Motor neuron (in vitro differentiated cells): ENCODE measurements at regions not wholly inside any gene's neighbourhood (a gene's known extent, or its start where the extent isn't known, plus 50 kb on each side); places are given as distances from the start of the nearest gene placed in this dataset.

Experiments used
- ATAC-seq, 8 experiments: fragments of 200-7000 bp; cut with Tn5 transposase; replicated peaks in 6 of 8; 2 replicates each; pipeline ENCODE4 v1.8.0; 2021; ENCODE audit warnings: mild to moderate bottlenecking in 8 of 8, moderate library complexity in 8 of 8
- H3K27ac ChIP-seq, 2 donors: fragments of 250-450 bp; sonication (Bioruptor Pico); 2 replicates each; pipeline ENCODE4 v1.9.0; 2021; ENCODE audit warnings: antibody characterized with exemption in 2 of 2, mild to moderate bottlenecking in 2 of 2, moderate library complexity in 1 of 2
- H3K4me1 ChIP-seq, 2 donors: fragments of 250-450 bp; sonication (Bioruptor Pico); replicated peaks in 1 of 2; 2 replicates each; pipeline ENCODE4 v1.6.1; 2021; ENCODE audit warnings: antibody characterized with exemption in 2 of 2, mild to moderate bottlenecking in 2 of 2, moderate library complexity in 1 of 2
- H3K4me3 ChIP-seq, 5 donors: fragments of 250-450 bp; sonication (Bioruptor Pico); 2 replicates each; pipeline ENCODE4 v1.9.0; 2021; ENCODE audit warnings: antibody characterized with exemption in 5 of 5, mild to moderate bottlenecking in 5 of 5, moderate library complexity in 4 of 5
- WGBS, 10 experiments: fragments of 450-650 bp; shearing (Covaris generic); methylation state at CpG; one replicate each; pipeline ENCODE4 v1.0.0; 2022; 5-methylcytosine and 5-hydroxymethylcytosine counted together
- in situ Hi-C, 9 experiments: fragments of 400-800 bp; cut with MboI; loops; one replicate each; pipeline ENCODE4 v1.15.0; 2021; ENCODE audit warnings: low sequenced_read_pairs in 9 of 9, low pct_unique_long_range_greater_than_20kb in 2 of 9; ENCODE audit not compliant: unreplicated experiment in 9 of 9

GRCh38 chr11:130646881-130647280, 198.4 kb downstream of the ADAMTS15 start:
- no peak overlapping the region for H3K27ac ChIP-seq
- H3K4me1 ChIP-seq = peaks cover 0 to 7% of the 10 kb centered on the region in 2 donors
- H3K4me3 ChIP-seq = no peak overlapping the region
- 0 to 93% (median 72%) methylated on average over 1 to 3 of the region's 3 CpGs; no CpG with 5 or more reads in 2 of the 10 experiments for WGBS, 10 experiments
- ATAC-seq = no peak
- in situ Hi-C loops = no loop called here

GRCh38 chr11:130647371-130647770, 198.9 kb downstream of the ADAMTS15 start:
- Histone ChIP-seq H3K4me1 (peaks cover 0 to 7% of the 10 kb centered on the region in 2 donors), H3K27ac (no peak overlapping the region), H3K4me3 (no peak overlapping the region)
- ATAC-seq = no peak
- in situ Hi-C loops = no loop called here
- WGBS, 10 experiments = 71 to 100% (median 90%) methylated on average over 1 to 5 of the region's 5 CpGs; no CpG with 5 or more reads in 3 of the 10 experiments

GRCh38 chr11:130649801-130650200, 201.4 kb downstream of the ADAMTS15 start:
- Histone ChIP-seq H3K4me3 (no peak overlapping the region), H3K27ac (no peak overlapping the region), H3K4me1 (no peaks in the 10 kb centered on the region)
- WGBS, 10 experiments = 57 to 100% (median 82%) methylated on average over 1 to 3 of the region's 3 CpGs; no CpG with 5 or more reads in 5 of the 10 experiments
- no peak for ATAC-seq
- in situ Hi-C loops = loop anchor here in 1 of 9 experiments (25.0 kb wide), 1 partner anchor 212 kb away; the partner anchor contains the start of genes ADAMTS15 and ADAMTS8

GRCh38 chr11:130650456-130651030, 202.1 kb downstream of the ADAMTS15 start:
- WGBS, 10 experiments = 64 to 100% (median 76%) methylated on average over 2 to 8 of the region's 8 CpGs; no CpG with 5 or more reads in 4 of the 10 experiments
- H3K4me1 ChIP-seq = no peaks in the 10 kb centered on the region
- in situ Hi-C loops = loop anchor here in 1 of 9 experiments (25.0 kb wide), 1 partner anchor 213 kb away; the partner anchor contains the start of genes ADAMTS15 and ADAMTS8
- H3K4me3 ChIP-seq = no peak overlapping the region
- no peak for ATAC-seq
- no peak overlapping the region for H3K27ac ChIP-seq

- H3K4me1 ChIP-seq = no peaks in the 10 kb centered on the region
- H3K4me3 ChIP-seq = no peak overlapping the region
- no peak overlapping the region for H3K27ac ChIP-seq
- in situ Hi-C loops = loop anchor here in 1 of 9 experiments (25.0 kb wide), 1 partner anchor 214 kb away; the partner anchor contains the start of genes ADAMTS15 and ADAMTS8
- WGBS, 10 experiments = 80 to 100% (median 87%) methylated on average over 1 to 5 of the region's 9 CpGs; no CpG with 5 or more reads in 4 of the 10 experiments
- peak in 4 of 8 experiments; percentile 6 to 43 (median 26) for ATAC-seq
Measured at GRCh38 chr11:130651066-130651855, 202.8 kb downstream of the ADAMTS15 start.

GRCh38 chr11:130652671-130653335, 204.4 kb downstream of the ADAMTS15 start:
- H3K4me1 ChIP-seq = no peaks in the 10 kb centered on the region
- no peak overlapping the region for H3K4me3 ChIP-seq
- in situ Hi-C loops = loop anchor here in 1 of 9 experiments (25.0 kb wide), 1 partner anchor 216 kb away; the partner anchor contains the start of genes ADAMTS15 and ADAMTS8
- 57 to 100% (median 89%) methylated on average over 1 to 3 of the region's 3 CpGs; no CpG with 5 or more reads in 3 of the 10 experiments for WGBS, 10 experiments
- no peak overlapping the region for H3K27ac ChIP-seq
- peak in 2 of 8 experiments; percentile 28 to 59 for ATAC-seq

GRCh38 chr11:130653838-130654636, 205.6 kb downstream of the ADAMTS15 start:
- WGBS, 10 experiments = 6 to 74% (median 50%) methylated on average over 2 to 5 of the region's 5 CpGs; no CpG with 5 or more reads in 1 of the 10 experiments
- peak in 5 of 8 experiments; percentile 22 to 99 (median 65) for ATAC-seq
- Histone ChIP-seq H3K4me3 (no peak overlapping the region), H3K27ac (no peak overlapping the region), H3K4me1 (no peaks in the 10 kb centered on the region)
- in situ Hi-C loops = loop anchor here in 1 of 9 experiments (25.0 kb wide), 1 partner anchor 217 kb away; the partner anchor contains the start of genes ADAMTS15 and ADAMTS8

DNA sequence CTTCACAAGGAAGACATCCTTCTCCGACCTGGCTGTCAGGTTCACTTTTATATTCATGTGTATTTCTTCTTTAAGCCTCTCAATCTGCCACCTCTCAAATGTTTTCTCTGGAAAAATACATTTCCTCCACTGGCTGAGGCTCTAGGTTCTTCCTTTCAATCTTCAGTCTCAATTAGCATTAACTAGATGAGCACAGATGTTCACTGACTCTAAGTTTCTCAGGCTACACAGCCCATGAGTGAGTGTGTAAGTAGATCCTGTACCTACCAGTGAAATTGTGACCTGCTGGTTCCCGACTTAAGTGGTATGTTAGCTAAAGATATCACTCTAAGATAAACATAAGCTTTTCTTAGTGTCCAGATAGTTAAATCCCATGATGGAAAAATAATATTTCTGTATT, 206.9 kb downstream of the ADAMTS15 start:
- no peak overlapping the region for H3K27ac ChIP-seq
- H3K4me1 ChIP-seq = no peaks in the 10 kb centered on the region
- no peak overlapping the region for H3K4me3 ChIP-seq
- peak in 2 of 8 experiments; percentile 49 to 58 for ATAC-seq
- in situ Hi-C loops = loop anchor here in 1 of 9 experiments (25.0 kb wide), 1 partner anchor 218 kb away; the partner anchor contains the start of genes ADAMTS15 and ADAMTS8
- 57 to 100% (median 84%) methylated on average over 1 to 2 of the region's 2 CpGs; no CpG with 5 or more reads in 2 of the 10 experiments for WGBS, 10 experiments

DNA sequence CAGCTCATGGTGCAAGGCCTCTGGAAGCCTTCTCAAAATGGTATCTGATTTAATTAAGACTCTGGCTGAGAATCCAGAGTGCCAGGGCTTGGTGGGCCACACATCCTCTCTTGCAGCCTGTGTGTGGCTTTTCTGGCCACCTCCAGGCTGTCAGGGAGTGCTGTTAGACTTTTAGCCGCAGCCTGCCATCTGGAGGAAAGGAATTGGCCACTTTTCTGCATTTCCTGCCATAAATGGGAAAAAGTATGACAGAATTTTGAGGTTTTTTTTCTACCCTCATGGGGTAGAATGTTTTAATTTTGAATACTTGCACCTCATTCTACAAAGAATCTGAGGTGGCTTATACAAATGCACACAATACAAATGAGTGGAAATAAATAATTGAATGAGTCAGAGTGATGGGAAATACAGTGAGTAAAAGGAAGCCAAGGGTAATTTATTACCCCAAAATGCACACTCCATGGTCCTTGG, 218.4 kb downstream of the ADAMTS15 start:
- ATAC-seq = peak in 3 of 8 experiments; percentile 39 to 91 (median 81)
- 0 to 86% (median 60%) methylated on average over 1 of the region's 1 CpG; no CpG with 5 or more reads in 5 of the 10 experiments for WGBS, 10 experiments
- Histone ChIP-seq H3K4me3 (no peak overlapping the region), H3K4me1 (no peaks in the 10 kb centered on the region), H3K27ac (no peak overlapping the region)
- in situ Hi-C loops = loop anchor here in 1 of 9 experiments (25.0 kb wide), 1 partner anchor 230 kb away; the partner anchor contains the start of genes ADAMTS15 and ADAMTS8

GRCh38 chr11:130668751-130669150, 220.3 kb downstream of the ADAMTS15 start:
- Histone ChIP-seq H3K27ac (no peak overlapping the region), H3K4me3 (no peak overlapping the region), H3K4me1 (peaks cover 10 to 13% of the 10 kb centered on the region in 2 donors)
- 14 to 100% (median 59%) methylated on average over 1 to 2 of the region's 2 CpGs; no CpG with 5 or more reads in 2 of the 10 experiments for WGBS, 10 experiments
- peak in 1 of 8 experiments; percentile 12 for ATAC-seq
- in situ Hi-C loops = loop anchor here in 1 of 9 experiments (25.0 kb wide), 1 partner anchor 231 kb away; the partner anchor contains the start of genes ADAMTS15 and ADAMTS8

DNA sequence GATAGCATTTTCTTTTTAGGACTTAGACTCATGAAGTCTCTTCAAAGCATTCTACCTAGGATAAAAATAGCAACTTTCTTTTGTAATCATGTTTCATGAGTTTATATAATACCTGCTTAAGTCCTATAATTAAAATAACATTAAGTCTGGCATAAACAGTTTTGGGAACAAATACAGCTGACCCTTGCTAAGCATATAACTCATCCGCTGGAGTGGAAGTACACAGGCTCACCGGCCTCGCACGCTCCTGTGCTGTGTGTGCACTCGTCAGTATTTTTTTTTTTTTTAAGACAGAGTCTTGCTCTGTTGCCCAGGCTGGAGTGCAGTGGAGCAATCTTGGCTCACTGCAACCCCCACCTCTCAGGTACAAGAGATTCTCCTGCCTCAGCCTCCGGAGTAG, 221.8 kb downstream of the ADAMTS15 start:
- no peak overlapping the region for H3K4me3 ChIP-seq
- H3K4me1 ChIP-seq = peaks cover 10 to 13% of the 10 kb centered on the region in 2 donors
- 91 to 100% (median 94%) methylated on average over 3 to 6 of the region's 6 CpGs; no CpG with 5 or more reads in 2 of the 10 experiments for WGBS, 10 experiments
- no peak overlapping the region for H3K27ac ChIP-seq
- no peak for ATAC-seq
- in situ Hi-C loops = loop anchor here in 1 of 9 experiments (25.0 kb wide), 1 partner anchor 233 kb away; the partner anchor contains the start of genes ADAMTS15 and ADAMTS8
